OCI-LY7 (cell line): ENCODE measurements at regions not wholly inside any gene's neighbourhood (a gene's known extent, or its start where the extent isn't known, plus 50 kb on each side); places are given as distances from the start of the nearest gene placed in this dataset.

Experiments used
- BruUV-seq: library from RNA; stranded (reverse); fragments of 400-500 nt; replicated peaks from 2 replicates; lab custom pipeline; 2021; lab: Mats Ljungman, UMichigan
- CTCF ChIA-PET: fragments of 300-600 bp; sonication (Branson Sonifier 250); formaldehyde crosslinking; loops from one replicate; lab custom pipeline; 2022; ENCODE audit warnings: antibody characterized with exemption; ENCODE audit not compliant: unreplicated experiment; lab: Charles Lee
- POLR2A ChIA-PET: fragments of 300-600 bp; sonication (Branson Sonifier 250); formaldehyde crosslinking; loops from one replicate; lab custom pipeline; 2022; ENCODE audit warnings: antibody characterized with exemption; lab: Charles Lee
- DNase-seq: peaks from one replicate; pipeline ENCODE4 v3.0.0-alpha.2; 2015; ENCODE audit warnings: low spot score
- H2AFZ ChIP-seq: fragments of 200-600 bp; sonication (generic), shearing (Covaris generic); 2 replicates; pipeline ENCODE4 v1.6.1; 2014; ENCODE audit warnings: mild to moderate bottlenecking, antibody characterized with exemption, low read length, moderate library complexity
- H3K27ac ChIP-seq: fragments of 200-600 bp; sonication (generic); 2 replicates; pipeline ENCODE4 v1.5.1; 2014; ENCODE audit warnings: mixed run types, low read depth, mild to moderate bottlenecking, moderate library complexity, low read length, inconsistent platforms; ENCODE audit not compliant: poor library complexity, severe bottlenecking
- H3K36me3 ChIP-seq: fragments of 200-600 bp; sonication (generic); 2 replicates; pipeline ENCODE4 v1.6.1; 2014; ENCODE audit warnings: mild to moderate bottlenecking, antibody characterized with exemption, low read length, moderate library complexity, mixed read lengths; ENCODE audit not compliant: insufficient read depth
- H3K4me1 ChIP-seq: fragments of 200-600 bp; sonication (generic); 2 replicates; pipeline ENCODE4 v1.5.1; 2014; ENCODE audit warnings: mild to moderate bottlenecking, low read length; ENCODE audit not compliant: insufficient read depth, poor library complexity, severe bottlenecking
- H3K4me2 ChIP-seq: fragments of 200-600 bp; sonication (generic); 2 replicates; pipeline ENCODE4 v1.6.1; 2014; ENCODE audit warnings: mild to moderate bottlenecking, low read length
- H3K4me3 ChIP-seq: fragments of 200-600 bp; sonication (generic); 2 replicates; pipeline ENCODE4 v1.5.1; 2014; ENCODE audit warnings: mild to moderate bottlenecking, low read depth, low read length; ENCODE audit not compliant: poor library complexity, severe bottlenecking
- H3K79me2 ChIP-seq: fragments of 200-600 bp; sonication (generic); 2 replicates; pipeline ENCODE4 v1.6.1; 2016; ENCODE audit warnings: low read depth, mild to moderate bottlenecking, low read length, moderate library complexity, mixed read lengths; ENCODE audit not compliant: insufficient read depth
- H3K9me2 ChIP-seq: fragments of 200-600 bp; sonication (generic); 2 replicates; pipeline ENCODE4 v1.6.1; 2016; ENCODE audit warnings: mild to moderate bottlenecking, low read length, mixed read lengths; ENCODE audit not compliant: insufficient read depth
- H3K9me3 ChIP-seq: fragments of 200-600 bp; sonication (generic); 2 replicates; pipeline ENCODE4 v1.6.1; 2014; ENCODE audit warnings: mild to moderate bottlenecking, mixed run types, low read length, mixed read lengths
- H4K20me1 ChIP-seq: fragments of 200-600 bp; sonication (generic); 2 replicates; pipeline ENCODE4 v1.6.1; 2014; ENCODE audit warnings: mild to moderate bottlenecking, antibody characterized with exemption, low read length, moderate library complexity, mixed read lengths; ENCODE audit not compliant: insufficient read depth
- CTCF ChIP-seq: fragments of 200-600 bp; sonication (generic); conservative IDR thresholded peaks from 2 replicates; pipeline ENCODE4 v1.5.1; 2014; ENCODE audit warnings: mild to moderate bottlenecking, antibody characterized with exemption, low read length, moderate library complexity, mixed read lengths
- EZH2phosphoT487 ChIP-seq: fragments of 200-600 bp; sonication (generic); IDR thresholded peaks from 2 replicates; pipeline ENCODE4 v1.6.1; 2018; ENCODE audit warnings: low read depth, borderline replicate concordance, mild to moderate bottlenecking, mixed run types, antibody characterized with exemption, low read length, moderate library complexity, mixed read lengths
- intact Hi-C: fragments of 100-400 bp; cut with micrococcal nuclease; formaldehyde crosslinking; loops from one replicate; pipeline ENCODE4 v1.10.0; 2022; ENCODE audit not compliant: unreplicated experiment

DNA sequence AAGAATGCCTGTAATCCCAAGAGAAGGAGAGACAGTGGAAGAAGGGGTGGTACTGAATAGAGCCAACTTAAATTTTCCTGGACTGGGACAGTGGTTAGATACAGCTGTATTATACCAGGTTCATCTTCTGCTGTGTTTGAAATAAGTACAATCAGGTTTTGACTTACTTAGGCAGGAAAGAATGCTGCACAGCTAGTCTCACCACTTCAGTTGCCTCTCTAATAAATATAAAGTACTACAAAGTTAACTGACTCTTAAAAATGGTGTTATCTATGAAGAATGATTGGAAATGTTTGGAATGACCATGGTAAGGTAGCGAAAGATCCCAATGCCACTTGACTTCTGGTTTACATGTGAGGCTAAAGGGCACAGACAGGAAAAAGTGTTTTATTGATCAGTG is 652.1 kb downstream of the NOVA1 start:
- Histone ChIP-seq H3K36me3 (no peaks in the 10 kb centered on the region), H3K4me3 (no peak overlapping the region), H4K20me1 (no peaks in the 10 kb centered on the region), H3K9me2 (no peaks in the 10 kb centered on the region), H3K27ac (no peak overlapping the region), H3K9me3 (no peaks in the 10 kb centered on the region), H3K79me2 (no peaks in the 10 kb centered on the region), H3K4me1 (no peaks in the 10 kb centered on the region), H3K4me2 (no peak overlapping the region), H2AFZ (no peak overlapping the region)
- no TSS peak for BruUV-seq
- no peak for DNase-seq
- ChIA-PET CTCF (no interaction called here), POLR2A (no interaction called here)
- TF ChIP-seq CTCF (no peak), EZH2phosphoT487 (no peak)
- intact Hi-C loops: no loop called here

- Histone ChIP-seq H4K20me1 (no peaks in the 10 kb centered on the region), H3K4me2 (no peak overlapping the region), H3K9me2 (no peaks in the 10 kb centered on the region), H3K36me3 (no peaks in the 10 kb centered on the region), H3K4me1 (no peaks in the 10 kb centered on the region), H3K4me3 (no peak overlapping the region), H3K27ac (no peak overlapping the region), H3K79me2 (no peaks in the 10 kb centered on the region), H2AFZ (no peak overlapping the region), H3K9me3 (no peaks in the 10 kb centered on the region)
- no peak for DNase-seq
- intact Hi-C loops: no loop called here
- ChIA-PET CTCF (no interaction called here), POLR2A (interaction anchor here (0.5 to 0.6 kb wide), 2 partner anchors 34 to 1042 kb away, joined by 3 read pairs; no protein-coding TSS in a partner anchor)
- no TSS peak for BruUV-seq
- TF ChIP-seq CTCF: no peak
- no peak for TF ChIP-seq EZH2phosphoT487
Measured at GRCh38 chr14:25944020-25944419, 653.8 kb downstream of the NOVA1 start.

DNA sequence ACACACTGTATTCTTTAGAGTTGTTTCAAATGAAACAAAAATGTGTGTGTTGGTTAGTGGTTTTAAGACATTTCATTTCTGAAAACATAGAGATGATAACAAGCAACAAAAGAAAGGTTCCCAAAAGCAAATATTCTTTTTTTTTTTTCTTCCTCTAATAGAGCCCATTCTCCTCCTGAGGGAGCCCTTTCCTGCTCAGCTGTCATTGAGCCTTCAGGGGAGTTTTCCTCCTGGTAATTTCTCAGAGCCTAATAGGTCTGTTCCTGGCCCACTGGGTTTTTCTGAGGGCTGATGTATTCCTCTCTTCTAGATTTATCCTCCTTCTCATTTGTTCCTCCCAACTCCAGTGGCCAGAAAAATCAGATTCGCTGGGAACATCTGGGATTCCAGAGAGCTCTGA is 654.5 kb downstream of the NOVA1 start:
- no peaks in the 10 kb centered on the region for H3K4me1 ChIP-seq
- H3K4me3 ChIP-seq: no peak overlapping the region
- no peak overlapping the region for H2AFZ ChIP-seq
- ChIA-PET POLR2A (no interaction called here), CTCF (no interaction called here)
- H4K20me1 ChIP-seq: no peaks in the 10 kb centered on the region
- no peaks in the 10 kb centered on the region for H3K79me2 ChIP-seq
- no peaks in the 10 kb centered on the region for H3K9me3 ChIP-seq
- intact Hi-C loops: no loop called here
- H3K4me2 ChIP-seq: no peak overlapping the region
- no peaks in the 10 kb centered on the region for H3K9me2 ChIP-seq
- H3K27ac ChIP-seq: no peak overlapping the region
- no TSS peak for BruUV-seq
- TF ChIP-seq CTCF: no peak
- TF ChIP-seq EZH2phosphoT487: no peak
- H3K36me3 ChIP-seq: no peaks in the 10 kb centered on the region
- DNase-seq: no peak
